Inflammatory macrophage (primary cell): ENCODE measurements at regions not wholly inside any gene's neighbourhood (a gene's known extent, or its start where the extent isn't known, plus 50 kb on each side); places are given as distances from the start of the nearest gene placed in this dataset.
"Not testable (repeated sequence)": the region's sequence is repeated elsewhere in the genome, so short reads cannot be mapped to it uniquely, and the experiment has no call there.

Experiments used
- DNase-seq, 2 donors: peaks; one replicate each; pipeline ENCODE4 v3.0.0-alpha.2; 2020 to 2022

GRCh38 chr6:80981226-80981625, 771.3 kb downstream of the TENT5A start:
- not testable (repeated sequence) for DNase-seq

- no peak for DNase-seq
Observed at GRCh38 chr6:80976336-80976735, 776.1 kb downstream of the TENT5A start.

GRCh38 chr6:80974579-80974978, 777.9 kb downstream of the TENT5A start:
- DNase-seq = no peak

GRCh38 chr6:80969439-80969838, 783.0 kb downstream of the TENT5A start:
- DNase-seq = no peak

- DNase-seq = no peak
Observed at GRCh38 chr6:80967609-80968008, 784.9 kb downstream of the TENT5A start.

- DNase-seq = no peak
Observed at GRCh38 chr6:80962382-80962781, 790.1 kb downstream of the TENT5A start.

GRCh38 chr6:80961166-80961565, 791.3 kb downstream of the TENT5A start:
- DNase-seq = no peak

- DNase-seq = no peak
Observed at GRCh38 chr6:80959034-80959433, 793.4 kb downstream of the TENT5A start.

GRCh38 chr6:80956898-80957297, 795.6 kb downstream of the TENT5A start:
- no peak for DNase-seq

- not testable (repeated sequence) for DNase-seq
Observed at GRCh38 chr6:80952479-80952878, 800.0 kb downstream of the TENT5A start.

- DNase-seq = no peak
Observed at GRCh38 chr6:80946402-80946801, 806.1 kb downstream of the TENT5A start.

GRCh38 chr6:80942911-80943310, 809.6 kb downstream of the TENT5A start:
- DNase-seq = no peak

- no peak for DNase-seq
Observed at GRCh38 chr6:80940976-80941375, 811.5 kb downstream of the TENT5A start.

GRCh38 chr6:80940571-80940970, 811.9 kb downstream of the TENT5A start:
- no peak for DNase-seq

GRCh38 chr6:80939898-80940297, 812.6 kb downstream of the TENT5A start:
- DNase-seq = no peak

- DNase-seq = no peak
Observed at GRCh38 chr6:80939480-80939879, 813.0 kb downstream of the TENT5A start.

GRCh38 chr6:80938131-80938530, 814.4 kb downstream of the TENT5A start:
- no peak for DNase-seq

GRCh38 chr6:80932359-80932758, 820.1 kb downstream of the TENT5A start:
- no peak for DNase-seq

- no peak for DNase-seq
Observed at GRCh38 chr6:80930376-80930775, 822.1 kb downstream of the TENT5A start.

- no peak for DNase-seq
Observed at GRCh38 chr6:80923816-80924215, 817.3 kb downstream of the BCKDHB start.

- DNase-seq = no peak
Observed at GRCh38 chr6:80922916-80923455, 816.5 kb downstream of the BCKDHB start.

GRCh38 chr6:80921861-80922460, 815.5 kb downstream of the BCKDHB start:
- no peak for DNase-seq

- DNase-seq = no peak
Observed at GRCh38 chr6:80907831-80908230, 801.4 kb downstream of the BCKDHB start.

GRCh38 chr6:80903711-80904110, 797.2 kb downstream of the BCKDHB start:
- no peak for DNase-seq

- no peak for DNase-seq
Observed at GRCh38 chr6:80886475-80886874, 780.0 kb downstream of the BCKDHB start.
